GM18520 (cell line): ENCODE measurements at regions not wholly inside any gene's neighbourhood (a gene's known extent, or its start where the extent isn't known, plus 50 kb on each side); places are given as distances from the start of the nearest gene placed in this dataset.

Source experiments
- ATAC-seq: cut with Tn5 transposase; IDR thresholded peaks from one replicate; pipeline ENCODE4 v1.9.1; 2021; ENCODE audit not compliant: unreplicated experiment

DNA sequence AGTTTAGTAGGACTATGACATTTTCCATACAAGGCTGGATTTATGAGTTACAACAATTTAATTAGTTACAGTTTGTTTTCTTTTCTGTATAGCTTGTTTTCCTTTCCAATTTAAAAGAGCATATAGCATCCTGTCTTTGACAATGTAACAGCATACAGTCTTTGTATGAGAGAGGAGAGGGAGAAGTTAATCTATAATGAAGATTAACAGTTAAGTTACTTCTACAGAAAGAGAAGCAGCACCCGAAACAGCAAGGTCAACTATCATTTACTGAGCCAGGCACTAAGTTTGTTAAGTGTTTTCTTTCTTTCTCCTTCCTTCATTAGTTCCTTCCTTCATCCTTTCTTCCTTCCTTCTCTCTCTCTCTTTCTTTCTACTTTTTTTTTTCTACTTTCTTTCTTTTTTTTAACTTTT lies 52.3 kb upstream of the RAB4A start:
- no peak for ATAC-seq

DNA sequence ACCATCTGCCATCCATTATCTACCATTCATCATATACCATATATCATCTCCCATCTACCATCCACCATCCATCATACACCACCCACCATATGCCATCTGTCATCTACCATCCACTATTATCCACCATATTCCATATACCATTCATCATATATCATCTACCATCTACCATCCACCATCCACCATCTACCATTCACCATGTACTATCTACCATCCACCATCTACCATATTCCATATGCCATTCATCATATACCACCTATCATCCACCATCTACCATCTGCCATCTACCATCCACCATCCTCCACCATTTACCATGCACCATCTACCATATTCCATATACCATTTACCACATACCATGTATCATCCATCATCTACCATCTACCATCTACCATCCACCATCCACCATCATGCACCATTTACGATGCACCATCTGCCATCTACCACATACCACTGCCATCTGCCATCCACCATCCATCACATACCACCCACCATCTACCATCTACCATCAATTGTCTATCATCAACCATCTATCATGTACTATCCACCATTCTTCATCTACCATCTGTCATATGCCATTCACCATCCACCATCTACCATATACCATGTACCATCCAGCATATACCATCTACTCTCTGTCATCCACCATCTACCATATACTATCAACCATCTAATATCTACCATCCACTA lies 50.6 kb upstream of the RAB4A start:
- ATAC-seq, result no peak

DNA sequence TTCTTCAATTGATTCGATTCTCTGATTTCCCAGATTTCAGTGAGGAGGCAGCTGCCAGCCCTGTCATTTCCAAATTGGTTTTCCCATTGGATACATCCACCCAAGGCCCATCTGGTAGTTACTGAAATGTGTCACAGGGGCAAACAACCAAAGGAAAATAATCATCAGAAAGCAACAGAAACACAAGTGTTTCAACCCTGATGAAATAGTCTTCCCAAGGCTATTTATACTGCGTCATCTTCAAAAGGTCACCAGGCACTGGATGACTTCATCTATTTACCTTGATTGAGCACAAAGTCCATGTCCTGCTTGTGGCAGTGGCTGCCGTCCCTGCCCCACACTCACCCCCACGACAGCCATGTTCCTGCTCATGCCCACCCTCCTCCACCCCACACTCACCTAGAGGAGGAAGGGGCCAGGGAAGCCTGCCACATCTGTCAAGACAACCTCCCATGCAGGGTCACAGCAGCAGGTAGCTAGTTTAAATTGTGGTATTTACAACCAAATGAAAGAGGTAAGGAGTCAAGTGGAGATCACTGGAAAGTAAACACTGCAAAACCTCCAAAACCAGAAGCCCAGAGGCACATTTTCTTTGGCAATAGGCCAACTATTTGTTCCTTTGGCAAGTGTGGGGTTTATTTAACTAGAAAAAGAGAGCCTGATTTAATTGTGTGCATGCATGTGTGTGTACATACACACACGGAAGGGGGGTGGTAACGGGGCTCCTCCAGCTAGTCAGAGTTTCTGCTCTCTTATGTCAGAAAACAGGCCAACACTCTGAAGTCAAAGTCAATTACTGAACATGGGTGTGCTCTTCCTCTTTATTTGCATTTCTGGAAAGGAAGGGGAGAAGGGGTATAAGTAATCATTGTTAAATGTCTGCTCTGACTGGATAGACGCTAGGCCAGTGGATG lies 49.5 kb upstream of the RAB4A start:
- ATAC-seq, result no peak
